Fibroblast of gingiva (primary cell): ENCODE measurements at regions not wholly inside any gene's neighbourhood (a gene's known extent, or its start where the extent isn't known, plus 50 kb on each side); places are given as distances from the start of the nearest gene placed in this dataset.

ENCODE experiments used
- DNase-seq: peaks from one replicate; pipeline ENCODE4 v3.0.0-alpha.2; 2011; ENCODE audit warnings: low read depth

DNA sequence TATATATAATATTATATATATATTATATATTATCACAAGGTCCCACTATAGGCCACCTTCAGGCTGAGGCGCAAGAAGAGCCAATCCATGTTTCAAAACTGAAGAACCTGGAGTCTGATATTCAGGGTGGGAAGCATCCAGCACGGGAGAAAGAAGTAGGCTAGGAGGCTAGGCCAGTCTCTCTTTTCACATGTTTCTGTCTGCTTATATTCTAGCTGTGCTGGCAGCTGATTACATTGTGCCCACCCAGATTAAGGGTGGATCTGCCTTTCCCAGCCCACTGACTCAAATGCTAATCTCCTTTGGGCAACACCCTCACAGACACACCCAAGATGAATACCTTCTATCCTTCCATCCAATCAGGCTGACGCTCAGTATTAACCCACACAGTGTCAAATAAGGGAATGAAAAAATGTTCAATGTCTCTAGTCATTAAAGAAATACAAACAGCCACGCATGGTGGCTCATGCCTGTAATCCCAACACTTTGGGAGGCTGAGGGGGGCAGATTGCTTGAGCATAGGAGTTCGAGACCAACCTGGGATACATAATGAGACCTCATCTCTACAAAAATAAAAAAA, 135.4 kb upstream of the PCBD1 start:
- DNase-seq: no peak

DNA sequence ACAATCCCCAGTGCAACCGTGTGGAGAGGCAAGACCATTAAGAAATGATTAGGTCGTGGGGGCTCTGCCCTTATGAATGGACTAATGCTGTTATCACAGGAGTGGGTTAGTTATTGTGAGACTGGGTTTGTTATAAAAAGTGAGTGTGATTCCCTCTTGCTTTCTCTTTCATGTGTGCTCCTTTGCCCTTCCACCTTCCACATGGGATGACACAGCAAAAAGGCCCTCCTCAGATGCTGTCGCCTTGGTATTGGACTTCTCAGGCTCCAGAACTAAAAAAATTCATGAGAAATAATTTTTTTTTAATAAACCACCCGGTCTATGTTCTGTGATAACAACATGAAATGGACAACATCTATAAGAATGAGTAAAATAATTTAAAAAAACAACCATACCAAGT, 136.1 kb upstream of the PCBD1 start:
- DNase-seq: no peak

- no peak for DNase-seq
Observed at GRCh38 chr10:71025535-71025934, 137.2 kb upstream of the PCBD1 start.

DNA sequence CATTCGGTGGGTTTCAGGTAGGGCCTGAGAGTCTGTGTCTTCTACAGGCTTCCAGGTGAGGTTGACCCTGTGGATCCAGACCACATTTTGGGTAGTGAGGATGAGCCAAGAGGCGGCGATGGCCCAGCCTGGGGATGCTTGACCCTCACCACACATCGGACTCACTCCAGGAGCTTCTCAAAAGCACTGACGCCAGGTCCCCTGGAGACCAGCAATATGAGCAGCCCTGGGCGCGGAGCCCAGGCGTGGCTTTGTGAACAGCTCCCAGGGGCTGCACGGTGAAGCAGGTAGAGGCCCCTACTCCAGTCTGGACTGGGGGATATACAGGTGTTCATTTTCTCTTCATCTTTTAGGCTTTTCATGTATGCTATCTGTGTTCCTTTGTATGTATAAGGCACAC, 139.7 kb upstream of the PCBD1 start:
- DNase-seq: no peak

DNA sequence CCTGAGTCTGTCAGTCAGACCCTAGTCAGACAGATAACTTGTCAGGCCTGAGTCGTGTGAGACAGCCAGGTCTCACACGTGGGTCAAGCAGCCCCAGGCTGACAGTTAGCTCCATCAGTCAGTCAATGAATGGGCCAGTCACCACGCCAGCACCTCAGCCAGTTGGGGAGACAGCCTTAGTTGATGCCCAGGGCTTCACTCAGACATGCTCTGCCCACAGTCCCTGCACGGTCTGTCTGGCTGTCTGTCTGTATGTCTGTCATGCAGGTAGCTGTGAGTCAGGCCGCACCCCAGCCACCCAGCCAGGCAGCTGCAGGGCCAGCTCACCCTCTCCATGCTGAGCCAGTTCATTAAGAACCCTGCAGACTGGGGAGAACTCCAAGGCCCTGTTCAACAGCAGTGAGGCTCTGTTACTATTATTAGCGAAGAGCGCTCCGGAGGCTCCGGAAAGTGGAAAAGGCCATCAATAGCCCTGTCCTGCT, 141.1 kb upstream of the PCBD1 start:
- no peak for DNase-seq

GRCh38 chr10:71029907-71030306, 141.5 kb upstream of the PCBD1 start:
- no peak for DNase-seq

DNA sequence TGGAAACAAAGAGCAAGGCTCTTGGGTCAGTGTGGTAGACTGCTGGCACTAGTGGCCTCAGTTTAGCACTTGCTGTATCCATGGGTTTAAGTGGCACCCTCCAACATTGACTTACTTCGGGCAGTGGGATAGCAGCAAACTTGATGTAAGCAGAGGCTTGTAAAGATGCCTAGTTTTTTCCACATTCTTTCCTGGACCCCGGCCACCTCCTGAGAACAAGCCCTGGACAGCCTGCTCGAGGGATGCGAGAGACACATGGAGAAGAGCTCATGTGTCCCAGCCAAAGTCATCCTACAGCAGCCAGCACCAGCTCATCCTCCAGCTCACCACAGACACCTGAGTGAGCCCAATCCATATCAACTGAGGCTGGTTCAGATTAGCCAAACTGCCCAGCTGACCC, 142.7 kb upstream of the PCBD1 start:
- no peak for DNase-seq

DNA sequence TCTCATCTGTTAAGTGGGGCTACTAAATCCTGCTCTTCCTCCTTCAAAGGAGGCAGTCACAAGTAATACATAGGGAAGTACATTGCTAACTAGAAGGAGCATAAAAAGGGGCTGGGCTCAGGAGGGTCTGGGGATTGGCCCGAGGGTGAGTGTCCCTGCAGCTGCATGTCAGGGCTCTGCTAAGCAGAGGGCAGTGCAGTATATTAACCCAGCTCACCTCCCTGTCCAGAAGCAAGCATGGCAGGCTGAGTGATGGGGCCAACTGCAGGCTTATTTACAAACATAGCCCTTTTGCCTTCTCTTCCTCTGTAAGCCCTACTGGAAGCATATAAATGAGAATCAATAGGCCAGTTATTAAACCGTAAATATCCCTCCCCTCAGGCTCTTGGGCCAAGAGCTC, 143.2 kb upstream of the PCBD1 start:
- DNase-seq: no peak

DNA sequence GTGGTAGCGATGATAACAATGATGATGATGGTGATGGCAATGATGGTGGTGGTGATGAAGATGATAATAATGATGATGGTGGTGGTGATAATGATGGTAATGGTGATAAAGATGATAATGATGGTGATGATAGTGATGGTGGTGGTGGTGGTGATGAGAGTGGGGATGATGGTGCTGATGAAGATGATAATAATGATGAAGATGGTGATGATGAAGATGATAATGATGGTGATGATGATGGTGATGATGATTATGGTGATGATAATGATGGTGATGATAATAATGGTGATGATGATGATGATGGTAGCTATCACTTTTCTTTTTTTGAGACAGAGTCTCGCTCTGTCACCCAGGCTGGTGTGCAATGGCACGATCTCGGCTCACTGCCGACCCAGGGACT, 144.5 kb upstream of the PCBD1 start:
- DNase-seq: no peak

GRCh38 chr10:71033396-71033980, 145.1 kb upstream of the PCBD1 start:
- DNase-seq: no peak

DNA sequence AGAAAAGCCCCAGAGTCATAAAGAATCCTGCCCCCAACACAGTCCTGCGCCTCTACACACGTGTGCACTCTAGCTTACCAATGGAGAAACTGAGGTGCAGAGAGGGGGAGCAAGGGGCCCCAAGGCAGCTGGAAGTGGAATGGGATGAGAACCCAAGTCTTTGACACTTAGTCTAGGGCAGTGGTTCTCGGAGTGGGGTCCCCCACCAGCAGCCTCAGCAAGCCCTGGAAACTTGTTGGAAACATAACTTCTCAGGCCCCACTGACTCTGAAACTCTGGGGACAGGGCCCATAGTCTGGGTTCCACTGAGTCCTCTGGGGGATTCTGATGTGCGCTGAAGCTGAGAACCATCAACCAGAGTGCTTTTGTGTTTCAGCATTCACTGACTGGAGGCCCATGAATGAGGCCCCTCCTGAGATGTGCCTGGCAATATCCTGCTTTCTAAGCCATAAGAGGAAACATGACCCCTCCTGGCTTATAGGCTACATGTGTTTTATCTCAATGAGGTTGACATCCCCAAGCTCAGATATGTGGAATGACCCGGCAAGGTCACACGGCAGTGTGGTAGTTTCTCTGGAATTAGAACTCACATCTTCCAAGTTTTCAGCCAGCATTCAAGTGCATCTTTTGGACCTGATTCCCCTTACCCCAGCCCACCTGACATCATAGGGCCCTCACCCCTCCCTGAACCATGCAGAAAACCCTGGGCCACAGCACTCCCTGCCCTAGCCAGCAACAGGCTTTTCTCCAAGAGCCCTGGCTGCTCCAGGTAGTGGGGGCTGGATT, 147.3 kb upstream of the PCBD1 start:
- DNase-seq: no peak

DNA sequence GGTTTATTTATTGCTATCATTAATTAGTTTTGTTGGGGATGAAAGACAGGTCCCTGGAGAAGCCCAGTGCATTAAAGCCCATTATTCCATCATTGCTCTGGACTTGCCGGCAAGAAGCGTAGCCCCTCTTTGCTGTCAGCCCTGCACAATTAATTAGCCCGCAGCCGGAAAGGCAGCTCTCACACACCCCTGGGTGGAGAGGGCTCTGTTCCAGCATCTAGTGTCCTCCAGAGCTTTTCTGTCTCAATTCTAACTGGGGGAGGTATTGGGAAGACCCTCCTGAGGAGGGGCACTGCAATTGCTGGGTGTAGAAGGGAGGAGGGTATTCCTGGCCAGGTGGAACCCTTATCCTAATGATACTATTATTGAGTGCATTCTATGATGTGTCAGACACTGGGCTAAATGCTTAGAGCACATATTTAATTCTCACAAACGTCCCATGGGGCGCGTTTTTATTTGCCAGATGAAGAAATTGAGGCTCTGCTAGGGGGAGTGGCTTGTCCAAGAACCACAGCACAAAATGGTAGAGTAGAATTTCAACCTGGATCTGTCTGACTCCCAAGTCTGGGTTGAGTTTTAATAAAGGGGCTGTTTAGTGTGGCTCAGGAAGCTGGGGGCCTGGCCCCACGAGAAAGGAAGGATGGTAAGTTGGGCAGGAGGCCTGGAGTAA, 148.1 kb upstream of the PCBD1 start:
- no peak for DNase-seq

- DNase-seq: no peak
Observed at GRCh38 chr10:71038091-71038633, 149.8 kb upstream of the PCBD1 start.

DNA sequence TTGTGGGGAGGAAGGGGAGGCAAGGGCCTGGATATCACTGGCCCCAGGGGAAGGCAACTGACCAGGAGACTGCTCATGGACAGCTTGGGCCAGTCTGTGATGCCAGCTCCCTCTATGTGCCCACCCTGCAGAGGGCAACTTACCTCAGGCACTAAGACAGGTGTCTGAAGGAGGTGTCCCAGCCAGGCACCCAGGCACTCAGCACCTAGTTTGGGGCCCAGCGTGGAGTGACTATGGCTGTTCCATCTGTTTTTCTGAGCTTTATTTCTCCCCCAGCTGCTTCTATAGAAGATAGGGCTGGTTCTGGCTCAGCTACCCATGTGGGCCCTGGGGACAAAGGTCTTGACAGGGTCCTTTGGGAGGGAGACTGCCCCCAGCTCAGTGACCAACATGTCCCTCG, 150.6 kb upstream of the PCBD1 start:
- no peak for DNase-seq

DNA sequence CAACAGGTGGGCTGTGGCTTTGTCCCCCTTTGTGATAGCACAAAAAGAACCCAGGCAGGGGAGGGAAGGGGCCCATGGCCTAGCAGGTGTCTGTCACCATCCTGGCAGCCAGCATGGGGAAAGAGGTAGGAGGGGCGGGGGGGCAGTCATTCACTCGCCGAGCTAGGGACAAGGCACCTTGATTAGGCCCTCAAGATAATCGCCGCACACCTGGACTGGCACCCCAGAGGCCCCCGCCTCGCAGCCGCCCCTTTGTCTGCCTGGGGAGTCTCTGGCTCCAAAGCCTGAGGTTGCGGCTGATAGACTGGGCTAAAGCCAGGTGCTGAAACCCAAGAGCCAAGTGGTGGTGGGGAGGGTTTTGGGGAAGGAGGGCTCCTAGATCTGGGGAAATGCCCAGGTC, 151.2 kb upstream of the PCBD1 start:
- no peak for DNase-seq

DNA sequence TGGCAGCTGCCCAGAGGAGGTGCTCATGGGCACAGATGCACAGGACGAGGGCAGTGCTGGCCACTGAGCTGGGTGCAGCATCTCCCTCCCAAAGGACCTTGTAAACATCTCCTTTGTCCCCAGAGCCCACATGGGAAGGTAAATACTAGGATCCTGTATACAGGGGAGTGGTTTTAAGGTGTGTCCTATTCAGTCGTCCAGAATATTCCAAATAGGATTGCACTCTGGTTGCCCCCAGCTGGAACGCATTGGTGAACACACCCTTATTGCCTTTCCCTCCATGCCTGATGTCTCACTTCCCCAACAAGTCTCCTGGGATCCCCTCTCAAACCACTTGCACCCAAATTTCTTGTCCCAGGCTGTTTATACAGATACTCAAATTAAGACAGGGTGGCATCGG, 152.0 kb upstream of the PCBD1 start:
- DNase-seq: no peak

GRCh38 chr10:71040846-71041605, 152.7 kb upstream of the PCBD1 start:
- DNase-seq: no peak

- DNase-seq: no peak
Observed at GRCh38 chr10:71042216-71042615, 153.9 kb upstream of the PCBD1 start.

- DNase-seq: no peak
Observed at GRCh38 chr10:71042699-71043098, 154.3 kb upstream of the PCBD1 start.

DNA sequence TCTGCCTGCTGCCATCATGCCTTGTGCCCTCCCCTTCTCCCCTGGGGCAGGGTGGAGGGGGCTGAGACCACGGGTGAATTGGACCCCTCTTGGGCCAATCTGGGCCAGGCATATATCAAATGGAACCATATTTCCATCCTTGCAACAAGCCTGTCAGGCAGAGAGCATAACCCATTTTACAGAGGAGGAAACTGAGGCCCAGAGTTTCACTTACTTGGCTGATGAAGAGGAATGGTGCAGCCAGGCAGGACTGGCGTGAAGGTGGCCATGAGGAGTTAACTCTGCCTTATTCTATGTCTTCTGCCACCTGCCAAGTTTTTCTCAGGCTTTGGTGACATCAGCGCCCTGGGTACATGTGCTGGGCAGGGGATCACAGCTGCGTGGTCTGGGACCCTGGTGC, 155.5 kb upstream of the PCBD1 start:
- no peak for DNase-seq

DNA sequence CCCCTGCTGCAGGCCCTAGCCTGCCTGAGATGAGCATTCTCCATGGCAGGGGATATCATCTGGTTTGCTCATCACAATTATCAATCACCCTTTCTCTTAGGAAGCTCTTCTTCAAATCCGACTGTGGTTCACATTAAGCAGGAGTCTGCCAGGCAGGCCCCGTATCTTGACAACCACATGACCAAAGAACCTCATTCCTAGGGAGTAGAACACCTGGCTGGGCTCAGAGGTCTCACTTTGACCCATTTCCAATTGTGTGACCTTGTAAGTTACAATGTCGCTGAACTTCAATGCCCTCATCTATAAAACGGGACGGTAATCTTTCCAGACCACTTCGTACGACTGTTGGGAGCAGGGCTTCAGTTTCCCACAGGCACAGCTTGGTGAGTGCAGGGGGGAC, 156.4 kb upstream of the PCBD1 start:
- no peak for DNase-seq

DNA sequence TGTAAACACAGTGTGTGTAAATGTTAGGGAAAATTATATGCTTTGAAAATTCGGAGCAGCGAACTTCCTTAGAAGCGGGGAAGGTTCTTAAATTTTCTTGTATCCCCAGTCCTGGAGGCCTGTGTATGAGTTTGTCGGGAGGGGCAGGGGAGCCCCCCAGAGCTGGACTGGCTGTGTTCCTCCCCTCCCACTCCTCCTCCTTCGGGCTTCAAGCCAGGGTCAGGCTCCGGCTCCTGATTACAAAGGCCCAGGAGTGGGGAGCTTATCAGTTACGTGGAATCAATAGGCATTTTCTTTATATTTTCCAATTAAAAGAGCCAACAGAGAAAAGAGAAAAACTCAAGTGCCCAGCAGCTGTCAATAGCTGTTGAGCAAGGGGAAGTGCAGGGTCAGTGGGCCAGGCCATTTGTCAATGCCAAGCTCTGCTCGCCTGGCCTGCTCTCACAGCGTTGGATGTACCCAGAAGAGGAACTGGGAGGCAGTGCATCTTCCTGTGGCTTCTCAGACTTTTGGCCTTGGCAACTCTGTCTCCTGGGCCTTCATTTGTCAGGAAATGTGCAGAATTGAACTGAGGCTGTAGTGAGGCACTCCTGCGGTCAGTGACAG, 156.9 kb upstream of the PCBD1 start:
- no peak for DNase-seq
